ENCODE measurements at regions not wholly inside any gene's neighbourhood (a gene's known extent, or its start where the extent isn't known, plus 50 kb on each side); places are given as distances from the start of the nearest gene placed in this dataset.
"Not testable (repeated sequence)": the region's sequence is repeated elsewhere in the genome, so short reads cannot be mapped to it uniquely, and the experiment has no call there.

DNA sequence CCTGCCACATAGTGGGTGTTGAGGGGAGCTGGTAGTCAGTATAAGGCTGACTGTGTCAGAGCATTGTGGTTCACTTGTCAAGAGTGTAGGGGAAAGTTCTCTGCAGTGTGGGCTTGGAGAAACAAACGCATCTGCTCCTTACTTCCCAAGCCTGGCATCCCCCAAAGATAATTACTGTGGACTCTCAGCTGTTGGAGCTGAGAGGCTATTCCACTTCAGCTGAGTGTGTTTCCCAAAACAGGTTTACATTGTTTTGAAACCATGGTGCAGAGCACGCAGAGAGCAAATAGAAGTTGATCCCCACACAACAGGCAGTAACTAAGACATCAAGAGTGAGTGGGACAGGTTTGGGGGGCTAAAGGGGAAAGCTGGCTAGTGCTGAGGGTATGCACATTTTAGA lies 181.0 kb upstream of the EOLA2 start:
- no peaks in the 10 kb centered on the region for H3K79me2 ChIP-seq (ENCODE audit: low read length)
- intact Hi-C loops (cut with micrococcal nuclease): no loop called here
- H3K4me1 ChIP-seq (ENCODE audit: insufficient read depth, low read length): no peaks in the 10 kb centered on the region
- ChIA-PET POLR2A (ENCODE audit: unreplicated experiment) (no interaction called here), CTCF (no interaction called here)
- DNase-seq (no peak), ATAC-seq (no peak)
- H3K9me3 ChIP-seq (ENCODE audit: low read length): no peaks in the 10 kb centered on the region
- no peak overlapping the region for H3K9ac ChIP-seq (ENCODE audit: low read length)
- no peaks in the 10 kb centered on the region for H3K36me3 ChIP-seq (ENCODE audit: low read depth, low read length)
- no peak overlapping the region for H3K4me3 ChIP-seq (ENCODE audit: low read length)
- no peaks in the 10 kb centered on the region for H4K20me1 ChIP-seq (ENCODE audit: low read length)
- no peak overlapping the region for H3K4me2 ChIP-seq (ENCODE audit: low read length)
- no peaks in the 10 kb centered on the region for H3K9me2 ChIP-seq (replicated peaks; ENCODE audit: low read length)
- H3K27me3 ChIP-seq (ENCODE audit: low read length): no peaks in the 10 kb centered on the region
- TF ChIP-seq EZH2phosphoT487 (IDR thresholded peaks at IDR 0.05; ENCODE audit: borderline replicate concordance, low read length) (no peak), EZH2 (IDR thresholded peaks at IDR 0.05; ENCODE audit: low read length, unreplicated experiment) (no peak), CTCF (conservative IDR thresholded peaks at IDR 0.05; ENCODE audit: low read depth, low read length) (no peak)
- no TSS peak for BruUV-seq (replicated peaks)
- no peak overlapping the region for H3K27ac ChIP-seq (ENCODE audit: low read length)
- H2AFZ ChIP-seq (ENCODE audit: low read length): no peak overlapping the region
- no peaks in the 10 kb centered on the region for H3F3A ChIP-seq (ENCODE audit: low read length, unreplicated experiment)

GRCh38 chrX:150125045-150125444 lies 186.8 kb upstream of the EOLA2 start:
- intact Hi-C loops (cut with micrococcal nuclease); H3K4me2 ChIP-seq (ENCODE audit: low read length); H3K27me3 ChIP-seq (ENCODE audit: low read length); DNase-seq; ATAC-seq; H3K9me3 ChIP-seq (ENCODE audit: low read length); H3K79me2 ChIP-seq (ENCODE audit: low read length); H3K9ac ChIP-seq (ENCODE audit: low read length); H3K27ac ChIP-seq (ENCODE audit: low read length); BruUV-seq (replicated peaks); POLR2A ChIA-PET (ENCODE audit: unreplicated experiment); H4K20me1 ChIP-seq (ENCODE audit: low read length); CTCF ChIA-PET; H3K36me3 ChIP-seq (ENCODE audit: low read depth, low read length); H2AFZ ChIP-seq (ENCODE audit: low read length); H3K4me3 ChIP-seq (ENCODE audit: low read length); H3K4me1 ChIP-seq (ENCODE audit: insufficient read depth, low read length); H3K9me2 ChIP-seq (replicated peaks; ENCODE audit: low read length); H3F3A ChIP-seq (ENCODE audit: low read length, unreplicated experiment): not testable (repeated sequence)

DNA sequence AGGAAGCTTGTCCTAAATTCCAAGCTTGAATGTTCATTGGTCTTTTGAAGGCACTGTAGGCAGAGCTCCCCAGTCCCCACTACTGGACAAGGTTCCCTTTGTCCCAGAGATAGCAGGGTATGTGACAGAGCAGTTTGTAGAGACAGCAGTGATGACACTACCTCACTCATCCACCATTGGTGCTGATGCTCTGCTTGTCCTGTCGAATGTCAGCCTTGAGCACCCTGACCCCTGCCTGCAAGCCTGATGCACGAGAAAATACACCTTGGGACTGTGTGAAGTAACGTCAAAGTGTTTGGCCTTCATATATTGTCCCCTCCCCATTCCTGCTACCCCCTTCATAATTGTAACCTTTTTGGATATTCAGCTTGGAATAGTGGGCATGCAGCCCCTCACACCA lies 188.9 kb upstream of the EOLA2 start:
- H3K27ac ChIP-seq (ENCODE audit: low read length): no peak overlapping the region
- H3K4me2 ChIP-seq (ENCODE audit: low read length): no peak overlapping the region
- intact Hi-C loops (cut with micrococcal nuclease): no loop called here
- no peak overlapping the region for H2AFZ ChIP-seq (ENCODE audit: low read length)
- no peaks in the 10 kb centered on the region for H3K27me3 ChIP-seq (ENCODE audit: low read length)
- no peak overlapping the region for H3K9ac ChIP-seq (ENCODE audit: low read length)
- no peak for DNase-seq
- H3K9me2 ChIP-seq (replicated peaks; ENCODE audit: low read length): no peaks in the 10 kb centered on the region
- no peaks in the 10 kb centered on the region for H3K4me1 ChIP-seq (ENCODE audit: insufficient read depth, low read length)
- BruUV-seq (replicated peaks): no TSS peak
- ATAC-seq: no peak
- CTCF ChIA-PET: no interaction called here
- TF ChIP-seq EZH2phosphoT487 (IDR thresholded peaks at IDR 0.05; ENCODE audit: borderline replicate concordance, low read length): no peak
- H3K36me3 ChIP-seq (ENCODE audit: low read depth, low read length): no peaks in the 10 kb centered on the region
- POLR2A ChIA-PET (ENCODE audit: unreplicated experiment): no interaction called here
- H4K20me1 ChIP-seq (ENCODE audit: low read length): no peaks in the 10 kb centered on the region
- H3K79me2 ChIP-seq (ENCODE audit: low read length): no peaks in the 10 kb centered on the region
- H3K9me3 ChIP-seq (ENCODE audit: low read length): no peaks in the 10 kb centered on the region
- H3F3A ChIP-seq (ENCODE audit: low read length, unreplicated experiment): no peaks in the 10 kb centered on the region
- H3K4me3 ChIP-seq (ENCODE audit: low read length): no peak overlapping the region

DNA sequence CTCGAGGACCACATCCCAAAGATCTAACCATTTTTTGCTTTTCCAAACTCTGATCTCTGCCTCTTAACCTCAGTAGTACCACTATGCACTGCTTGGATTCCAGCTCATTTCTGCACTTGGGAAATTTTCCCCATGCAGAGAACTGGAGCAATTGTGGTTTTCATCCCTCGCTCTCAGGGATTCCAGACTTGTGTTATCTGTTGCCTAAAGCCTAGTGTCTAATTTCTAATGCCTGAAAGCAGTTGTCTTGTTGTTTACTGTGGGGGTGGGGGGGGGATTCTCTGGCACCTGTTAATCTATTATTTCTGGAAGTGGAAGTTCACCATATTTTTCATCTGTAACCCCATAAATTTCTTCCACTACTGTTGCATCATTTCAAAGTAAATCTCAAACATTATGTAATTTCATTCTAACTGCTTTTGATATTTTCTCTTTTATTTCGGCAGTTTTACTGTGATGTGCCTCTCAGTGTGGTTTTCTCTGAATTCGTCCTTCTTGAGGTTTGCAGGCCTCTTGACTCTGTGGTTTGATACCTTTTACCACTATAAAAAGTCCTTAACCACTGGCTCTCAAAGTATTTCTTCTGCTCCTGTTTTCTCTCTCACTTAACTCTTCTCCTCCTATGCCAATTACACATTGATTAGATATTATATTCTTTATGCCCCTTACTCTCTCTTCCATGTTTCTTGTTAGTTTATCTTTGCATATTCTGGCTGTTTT lies 205.6 kb upstream of the EOLA2 start:
- ATAC-seq (no peak), DNase-seq (no peak)
- Histone ChIP-seq H3K27ac (ENCODE audit: low read length) (no peak overlapping the region), H3K9me2 (replicated peaks; ENCODE audit: low read length) (no peaks in the 10 kb centered on the region), H3K4me3 (ENCODE audit: low read length) (no peak overlapping the region), H3F3A (ENCODE audit: low read length, unreplicated experiment) (no peaks in the 10 kb centered on the region), H3K4me1 (ENCODE audit: insufficient read depth, low read length) (no peaks in the 10 kb centered on the region), H3K9me3 (ENCODE audit: low read length) (no peaks in the 10 kb centered on the region), H3K27me3 (ENCODE audit: low read length) (no peaks in the 10 kb centered on the region), H2AFZ (ENCODE audit: low read length) (no peak overlapping the region), H3K36me3 (ENCODE audit: low read depth, low read length) (no peaks in the 10 kb centered on the region), H4K20me1 (ENCODE audit: low read length) (no peaks in the 10 kb centered on the region), H3K4me2 (ENCODE audit: low read length) (no peak overlapping the region), H3K79me2 (ENCODE audit: low read length) (no peaks in the 10 kb centered on the region), H3K9ac (ENCODE audit: low read length) (no peak overlapping the region)
- BruUV-seq (replicated peaks): no TSS peak
- intact Hi-C loops (cut with micrococcal nuclease): no loop called here
- no peak for TF ChIP-seq EZH2phosphoT487 (IDR thresholded peaks at IDR 0.05; ENCODE audit: borderline replicate concordance, low read length)
- TF ChIP-seq CTCF (conservative IDR thresholded peaks at IDR 0.05; ENCODE audit: low read depth, low read length): no peak
- TF ChIP-seq EZH2 (IDR thresholded peaks at IDR 0.05; ENCODE audit: low read length, unreplicated experiment): no peak
- POLR2A ChIA-PET (ENCODE audit: unreplicated experiment): no interaction called here
- CTCF ChIA-PET: no interaction called here

All from PC-3 (cell line).